CD14-positive monocyte (primary cell): ENCODE measurements at regions not wholly inside any gene's neighbourhood (a gene's known extent, or its start where the extent isn't known, plus 50 kb on each side); places are given as distances from the start of the nearest gene placed in this dataset.

ENCODE experiments used
- DNase-seq, 3 donors: peaks; one replicate each; pipeline ENCODE4 v3.0.0-alpha.2; 2011 to 2022
- H2AFZ ChIP-seq: 2 replicates; pipeline ENCODE4 v1.6.0; 2012; ENCODE audit warnings: mild to moderate bottlenecking, low read depth, low read length, inconsistent platforms; ENCODE audit not compliant: insufficient read depth, poor library complexity, severe bottlenecking
- H3K27ac ChIP-seq, 2 donors: 1 replicate in 1 of 2; 2 replicates in 1 of 2; pipeline ENCODE4 v1.5.1; 2012 to 2013; ENCODE audit warnings: low read length in 2 of 2, control low read depth in 1 of 2, inconsistent platforms in 1 of 2, low read depth in 1 of 2, mild to moderate bottlenecking in 1 of 2
- H3K27me3 ChIP-seq, 2 donors: one replicate each; pipeline versions ENCODE4 v1.6.0 to v1.6.1; 2011 to 2013; ENCODE audit warnings: low read length in 2 of 2; ENCODE audit not compliant: control insufficient read depth in 2 of 2, insufficient read depth in 2 of 2
- H3K36me3 ChIP-seq, 2 donors: replicated peaks in 1 of 2; 1 replicate in 1 of 2; 2 replicates in 1 of 2; pipeline versions ENCODE4 v1.5.1 to v1.6.1; 2012 to 2013; ENCODE audit warnings: low read length in 2 of 2, control low read depth in 1 of 2, inconsistent platforms in 1 of 2, mild to moderate bottlenecking in 1 of 2; ENCODE audit not compliant: insufficient read depth in 2 of 2, control insufficient read depth in 1 of 2
- H3K4me1 ChIP-seq, 2 donors: 1 replicate in 1 of 2; 2 replicates in 1 of 2; pipeline versions ENCODE4 v1.5.1 to v1.6.1; 2012 to 2013; ENCODE audit warnings: low read length in 2 of 2, control low read depth in 1 of 2, inconsistent platforms in 1 of 2, mild to moderate bottlenecking in 1 of 2, moderate library complexity in 1 of 2; ENCODE audit not compliant: insufficient read depth in 2 of 2, control insufficient read depth in 1 of 2
- H3K4me2 ChIP-seq: replicated peaks from 2 replicates; pipeline ENCODE3; 2012; ENCODE audit warnings: low read length, moderate library complexity, mild to moderate bottlenecking; ENCODE audit not compliant: poor library complexity, severe bottlenecking; ENCODE audit errors: extremely low read depth
- H3K4me3 ChIP-seq, 3 experiments: fragments of 200-600 bp in 1 of 3; sonication (generic) in 1 of 3; replicated peaks in 1 of 3; 1 replicate in 2 of 3; 2 replicates in 1 of 3; pipeline ENCODE4 v1.5.1; 2011 to 2013; ENCODE audit warnings: low read length in 3 of 3, mild to moderate bottlenecking in 3 of 3, control low read depth in 2 of 3, low read depth in 2 of 3, inconsistent platforms in 1 of 3, moderate library complexity in 1 of 3
- H3K79me2 ChIP-seq: 2 replicates; pipeline ENCODE4 v1.6.0; 2012; ENCODE audit warnings: mild to moderate bottlenecking, control low read depth, inconsistent platforms, low read length, moderate library complexity; ENCODE audit not compliant: insufficient read depth
- H3K9ac ChIP-seq: 2 replicates; pipeline ENCODE4 v1.6.0; 2017; ENCODE audit warnings: low read length, mild to moderate bottlenecking; ENCODE audit not compliant: insufficient read depth, poor library complexity, severe bottlenecking
- H3K9me3 ChIP-seq, 2 donors: replicated peaks in 1 of 2; 1 replicate in 1 of 2; 2 replicates in 1 of 2; pipeline versions ENCODE4 v1.5.1 to v1.6.1; 2012 to 2013; ENCODE audit warnings: low read length in 2 of 2, control low read depth in 1 of 2; ENCODE audit not compliant: control insufficient read depth in 1 of 2, insufficient read depth in 1 of 2
- H4K20me1 ChIP-seq: 2 replicates; pipeline ENCODE4 v1.6.0; 2012; ENCODE audit warnings: mild to moderate bottlenecking, low read length, control low read depth, moderate library complexity; ENCODE audit not compliant: insufficient read depth
- H3K27ac Mint-ChIP-seq, 7 donors: one replicate each; pipeline ENCODE4 v1.8.0; 2020; ENCODE audit warnings: mild to moderate bottlenecking in 7 of 7, mixed read lengths in 7 of 7, moderate library complexity in 6 of 7, inconsistent platforms in 2 of 7
- H3K27me3 Mint-ChIP-seq, 3 donors: one replicate each; pipeline ENCODE4 v1.8.0; 2021 to 2022; ENCODE audit warnings: low read depth in 3 of 3, mild to moderate bottlenecking in 3 of 3, mixed read lengths in 3 of 3, moderate library complexity in 3 of 3, inconsistent platforms in 1 of 3
- H3K36me3 Mint-ChIP-seq, 2 donors: one replicate each; pipeline ENCODE4 v1.8.0; 2020; ENCODE audit warnings: mixed read lengths in 2 of 2, inconsistent platforms in 1 of 2, mild to moderate bottlenecking in 1 of 2
- H3K4me1 Mint-ChIP-seq: one replicate; pipeline ENCODE4 v1.8.0; 2020; ENCODE audit warnings: mild to moderate bottlenecking, mixed read lengths
- H3K4me3 Mint-ChIP-seq, 2 donors: one replicate each; pipeline ENCODE4 v1.8.0; 2020; ENCODE audit warnings: mild to moderate bottlenecking in 2 of 2, mixed read lengths in 2 of 2, moderate library complexity in 1 of 2
- H3K9me3 Mint-ChIP-seq, 7 donors: one replicate each; pipeline ENCODE4 v1.8.0; 2020 to 2022; ENCODE audit warnings: mixed read lengths in 7 of 7, mild to moderate bottlenecking in 6 of 7, moderate library complexity in 6 of 7, inconsistent platforms in 2 of 7
- WGBS: methylation state at CpG from one replicate; pipeline ENCODE4 v1.1.5; 2013; ENCODE audit warnings: missing lambda C conversion rate; ENCODE audit not compliant: insufficient coverage; 5-methylcytosine and 5-hydroxymethylcytosine counted together
- intact Hi-C, 2 donors: fragments of 100-400 bp; cut with micrococcal nuclease; formaldehyde crosslinking; loops; one replicate each; pipeline versions ENCODE4 v1.15.0 to v1.15.1; 2023
- TF ChIP-seq, protein P1 (sequence below): fragments of 200-600 bp; IDR thresholded peaks from one replicate; pipeline ENCODE4 v1.8.0; 2022; ENCODE audit warnings: antibody characterized with exemption, mild to moderate bottlenecking

DNA sequence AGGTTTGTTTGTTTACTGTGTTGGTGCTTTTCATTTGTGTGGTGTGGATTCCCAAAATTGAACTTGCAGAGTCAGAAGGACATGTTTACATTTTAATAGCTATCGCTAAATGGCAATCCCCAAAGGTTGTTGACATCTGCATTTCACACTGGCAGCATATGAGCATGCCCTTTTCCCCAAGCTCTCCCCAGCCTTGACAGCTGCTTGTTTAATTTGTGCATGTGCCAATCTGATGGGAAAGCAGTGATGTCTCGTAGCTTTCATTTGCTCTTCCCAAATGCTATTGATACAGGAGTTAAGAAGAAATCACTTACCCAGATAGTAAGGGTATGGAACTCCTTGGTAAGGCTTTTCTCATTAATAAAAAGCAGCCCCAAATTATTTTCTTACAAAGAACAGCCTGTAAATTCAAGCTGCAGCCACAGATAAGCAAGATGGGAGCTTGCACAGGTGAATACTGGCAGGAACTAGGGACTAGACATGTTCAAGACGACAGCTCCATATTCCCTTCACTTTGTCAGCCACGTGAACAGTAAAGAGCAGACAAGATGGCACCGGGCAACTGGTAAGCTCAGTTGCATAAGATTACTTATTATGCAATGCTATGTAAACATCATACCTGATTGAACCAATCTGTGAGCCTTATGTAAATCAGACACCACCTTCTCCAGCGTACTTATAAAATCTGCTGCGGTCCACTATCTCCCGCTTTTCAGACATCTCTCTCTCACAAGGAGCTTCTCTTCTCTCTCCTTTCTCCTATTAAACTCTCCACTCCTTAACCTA, 87.4 kb downstream of the IGLL5 start:
- WGBS, result 88% methylated on average over 6 of the region's 8 CpGs
- Mint-ChIP-seq H3K27ac (no peak overlapping the region), H3K36me3 (no peaks in the 10 kb centered on the region), H3K4me1 (no peaks in the 10 kb centered on the region), H3K4me3 (no peak overlapping the region), H3K9me3 (peaks cover 0 to 9% (median 3%) of the 10 kb centered on the region in 7 donors), H3K27me3 (peaks cover 7 to 12% (median 10%) of the 10 kb centered on the region in 3 donors)
- intact Hi-C loops, result no loop called here
- DNase-seq, result no peak
- no peak overlapping the region for H3K9ac ChIP-seq
- no peaks in the 10 kb centered on the region for H3K79me2 ChIP-seq
- no peaks in the 10 kb centered on the region for H3K4me1 ChIP-seq
- H3K9me3 ChIP-seq, result peaks cover 0 to 15% of the 10 kb centered on the region in 2 donors
- no peak overlapping the region for H2AFZ ChIP-seq
- no peak overlapping the region for H3K27ac ChIP-seq
- no peaks in the 10 kb centered on the region for H3K36me3 ChIP-seq
- no peaks in the 10 kb centered on the region for H4K20me1 ChIP-seq
- no peak overlapping the region for H3K4me2 ChIP-seq
- H3K27me3 ChIP-seq, result no peaks in the 10 kb centered on the region
- no peak overlapping the region for H3K4me3 ChIP-seq
- TF ChIP-seq, protein P1, sequence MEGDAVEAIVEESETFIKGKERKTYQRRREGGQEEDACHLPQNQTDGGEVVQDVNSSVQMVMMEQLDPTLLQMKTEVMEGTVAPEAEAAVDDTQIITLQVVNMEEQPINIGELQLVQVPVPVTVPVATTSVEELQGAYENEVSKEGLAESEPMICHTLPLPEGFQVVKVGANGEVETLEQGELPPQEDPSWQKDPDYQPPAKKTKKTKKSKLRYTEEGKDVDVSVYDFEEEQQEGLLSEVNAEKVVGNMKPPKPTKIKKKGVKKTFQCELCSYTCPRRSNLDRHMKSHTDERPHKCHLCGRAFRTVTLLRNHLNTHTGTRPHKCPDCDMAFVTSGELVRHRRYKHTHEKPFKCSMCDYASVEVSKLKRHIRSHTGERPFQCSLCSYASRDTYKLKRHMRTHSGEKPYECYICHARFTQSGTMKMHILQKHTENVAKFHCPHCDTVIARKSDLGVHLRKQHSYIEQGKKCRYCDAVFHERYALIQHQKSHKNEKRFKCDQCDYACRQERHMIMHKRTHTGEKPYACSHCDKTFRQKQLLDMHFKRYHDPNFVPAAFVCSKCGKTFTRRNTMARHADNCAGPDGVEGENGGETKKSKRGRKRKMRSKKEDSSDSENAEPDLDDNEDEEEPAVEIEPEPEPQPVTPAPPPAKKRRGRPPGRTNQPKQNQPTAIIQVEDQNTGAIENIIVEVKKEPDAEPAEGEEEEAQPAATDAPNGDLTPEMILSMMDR, result no peak

DNA sequence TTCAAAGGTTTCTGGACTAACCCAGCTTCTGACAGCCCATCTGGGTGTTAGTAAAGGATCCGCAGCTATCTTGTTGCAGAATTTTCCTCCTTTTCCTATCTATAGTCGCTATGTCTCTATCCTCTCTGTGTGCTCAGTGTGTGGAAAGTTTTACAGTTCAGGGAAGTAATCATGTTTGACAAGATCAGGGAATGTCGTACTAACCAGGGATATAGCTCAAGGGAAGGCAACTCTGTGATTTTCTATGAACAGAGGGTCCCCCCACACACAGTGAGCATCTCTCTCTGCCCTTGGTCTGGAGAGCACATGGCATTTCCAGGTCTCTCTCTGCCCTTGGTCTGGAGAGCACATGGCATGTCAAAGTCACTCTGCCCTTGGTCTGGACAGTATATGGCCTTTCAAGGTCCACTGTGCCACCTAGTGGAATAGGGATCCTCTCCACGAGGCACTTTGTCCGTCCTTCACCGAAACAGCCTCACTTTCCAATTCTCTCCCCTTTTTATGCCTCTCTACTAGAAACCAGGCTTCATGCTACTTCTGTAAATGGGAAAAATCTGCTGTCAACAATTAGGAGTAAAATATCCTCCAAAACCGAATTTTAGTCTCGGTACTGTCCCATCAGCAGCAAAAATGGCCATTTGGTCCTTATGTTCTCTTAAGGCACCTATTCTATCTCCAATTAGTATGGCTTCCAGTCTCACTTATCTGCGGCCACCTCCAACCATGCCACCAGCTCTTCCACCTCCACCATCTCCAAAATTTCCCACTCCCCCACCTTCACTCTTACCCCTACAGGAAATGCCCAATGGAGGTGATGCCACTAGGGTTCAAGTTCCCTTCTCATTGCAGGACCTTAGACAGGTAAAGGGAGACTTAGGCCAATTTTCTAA, 88.7 kb downstream of the IGLL5 start:
- 100% methylated on average over 2 of the region's 9 CpGs for WGBS
- intact Hi-C loops, result no loop called here
- DNase-seq, result no peak
- Histone ChIP-seq H2AFZ (no peak overlapping the region), H3K79me2 (no peaks in the 10 kb centered on the region), H3K36me3 (no peaks in the 10 kb centered on the region), H3K27me3 (no peaks in the 10 kb centered on the region), H3K9me3 (peaks cover 0 to 28% of the 10 kb centered on the region in 2 donors), H3K9ac (no peak overlapping the region), H3K4me3 (no peak overlapping the region), H3K4me2 (no peak overlapping the region), H3K4me1 (no peaks in the 10 kb centered on the region), H4K20me1 (no peaks in the 10 kb centered on the region), H3K27ac (no peak overlapping the region)
- H3K36me3 Mint-ChIP-seq, result no peaks in the 10 kb centered on the region
- peaks cover 0 to 19% (median 9%) of the 10 kb centered on the region in 7 donors for H3K9me3 Mint-ChIP-seq
- peaks cover 6 to 8% (median 8%) of the 10 kb centered on the region in 3 donors for H3K27me3 Mint-ChIP-seq
- TF ChIP-seq, protein P1, result no peak
- no peaks in the 10 kb centered on the region for H3K4me1 Mint-ChIP-seq
- no peak overlapping the region for H3K4me3 Mint-ChIP-seq
- H3K27ac Mint-ChIP-seq, result no peak overlapping the region
